Nephron (organoid): ENCODE measurements at regions not wholly inside any gene's neighbourhood (a gene's known extent, or its start where the extent isn't known, plus 50 kb on each side); places are given as distances from the start of the nearest gene placed in this dataset.

Experiments used
- H3K27ac Mint-ChIP-seq, 3 experiments: 2 replicates each; pipeline ENCODE4 v1.8.0; 2020; ENCODE audit warnings: mixed read lengths in 3 of 3, mild to moderate bottlenecking in 2 of 3, moderate library complexity in 1 of 3
- H3K27me3 Mint-ChIP-seq: 2 replicates; pipeline ENCODE4 v1.8.0; 2021; ENCODE audit warnings: low read depth, mild to moderate bottlenecking, moderate library complexity, mixed read lengths
- H3K36me3 Mint-ChIP-seq: 2 replicates; pipeline ENCODE4 v1.8.0; 2020; ENCODE audit warnings: low read depth, mixed read lengths
- H3K4me1 Mint-ChIP-seq: 2 replicates; pipeline ENCODE4 v1.8.0; 2020; ENCODE audit warnings: mixed read lengths
- H3K4me3 Mint-ChIP-seq, 3 experiments: 2 replicates each; pipeline ENCODE4 v1.8.0; 2020; ENCODE audit warnings: mild to moderate bottlenecking in 3 of 3, mixed read lengths in 3 of 3, moderate library complexity in 2 of 3
- H3K9me3 Mint-ChIP-seq: 2 replicates; pipeline ENCODE4 v1.8.0; 2020; ENCODE audit warnings: mixed read lengths
- CTCF ChIP-seq, 3 experiments: fragments of 200-600 bp; sonication (generic); IDR thresholded peaks; one replicate each; pipeline ENCODE4 v1.5.0; 2021; ENCODE audit warnings: antibody characterized with exemption in 3 of 3; ENCODE audit not compliant: unreplicated experiment in 3 of 3

GRCh38 chr18:69330385-69331005, 70.2 kb upstream of the DOK6 start:
- no peaks in the 10 kb centered on the region for H3K36me3 Mint-ChIP-seq
- H3K4me1 Mint-ChIP-seq, result peaks cover 11% of the 10 kb centered on the region
- peaks cover 6% of the 10 kb centered on the region for H3K9me3 Mint-ChIP-seq
- H3K27ac Mint-ChIP-seq, result peak overlapping the region; percentile 63 to 77 (median 67)
- no peak for TF ChIP-seq CTCF (IDR thresholded peaks at IDR 0.05; ENCODE audit: unreplicated experiment in 3 of 3)
- no peaks in the 10 kb centered on the region for H3K27me3 Mint-ChIP-seq
- no peak overlapping the region for H3K4me3 Mint-ChIP-seq

DNA sequence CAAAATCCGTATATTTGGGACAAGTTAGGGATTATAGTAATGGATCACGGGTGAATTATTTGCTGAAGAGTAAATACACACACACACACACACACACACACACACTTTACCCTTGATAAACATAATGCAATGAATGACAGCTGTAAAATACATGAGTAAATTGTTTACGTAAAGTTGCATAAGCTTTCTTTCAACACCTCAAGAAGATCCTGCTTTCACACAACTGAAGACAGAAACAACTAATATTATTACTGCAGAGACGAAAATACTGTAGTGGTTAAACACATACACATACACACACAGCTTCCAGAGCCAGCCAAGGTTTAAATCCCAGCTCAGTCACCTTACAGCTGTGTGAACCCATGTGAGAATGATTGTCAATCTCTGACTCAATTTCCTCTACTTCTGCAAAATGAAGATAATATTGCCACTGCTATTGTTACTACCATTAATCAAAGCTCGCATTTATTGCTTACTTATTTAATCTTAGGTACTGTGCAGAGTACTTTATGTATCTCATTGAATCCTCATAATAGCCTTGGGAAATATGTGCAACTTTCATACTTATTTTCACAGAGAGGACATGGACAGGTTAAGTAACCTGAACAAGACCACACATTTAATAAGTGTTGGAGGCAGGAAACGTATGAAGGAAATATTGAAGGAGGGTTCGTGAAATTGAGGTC, 50.6 kb upstream of the DOK6 start:
- no peak overlapping the region for H3K4me3 Mint-ChIP-seq
- H3K27ac Mint-ChIP-seq, result no peak overlapping the region
- no peak for TF ChIP-seq CTCF (IDR thresholded peaks at IDR 0.05; ENCODE audit: unreplicated experiment in 3 of 3)
- no peaks in the 10 kb centered on the region for H3K4me1 Mint-ChIP-seq
- H3K27me3 Mint-ChIP-seq, result no peaks in the 10 kb centered on the region
- H3K36me3 Mint-ChIP-seq, result no peaks in the 10 kb centered on the region
- no peaks in the 10 kb centered on the region for H3K9me3 Mint-ChIP-seq
